HG03097 (cell line): ENCODE measurements at regions not wholly inside any gene's neighbourhood (a gene's known extent, or its start where the extent isn't known, plus 50 kb on each side); places are given as distances from the start of the nearest gene placed in this dataset.
"Not testable (repeated sequence)": the region's sequence is repeated elsewhere in the genome, so short reads cannot be mapped to it uniquely, and the experiment has no call there.

ENCODE experiments used
- ATAC-seq: cut with Tn5 transposase; IDR thresholded peaks from one replicate; pipeline ENCODE4 v1.9.1; 2021; ENCODE audit not compliant: unreplicated experiment, low FRiP score

GRCh38 chr3:190995156-190995555 lies 132.7 kb upstream of the GMNC start:
- no peak for ATAC-seq

- no peak for ATAC-seq
These were observed 128.4 kb upstream of the GMNC start for GRCh38 chr3:190990898-190991297.

- ATAC-seq = no peak
These were observed 126.7 kb upstream of the GMNC start for GRCh38 chr3:190989218-190989617.

- no peak for ATAC-seq
These were observed 125.6 kb upstream of the GMNC start for GRCh38 chr3:190988102-190988501.

- ATAC-seq = no peak
These were observed 122.2 kb upstream of the GMNC start for GRCh38 chr3:190984502-190985244.

- ATAC-seq = no peak
These were observed 121.4 kb upstream of the GMNC start for GRCh38 chr3:190983875-190984274.

GRCh38 chr3:190973771-190974170 lies 111.3 kb upstream of the GMNC start:
- ATAC-seq = no peak

- ATAC-seq = no peak
These were observed 110.4 kb upstream of the GMNC start for GRCh38 chr3:190972840-190973270.

- no peak for ATAC-seq
These were observed 109.7 kb upstream of the GMNC start for GRCh38 chr3:190972196-190972595.

- ATAC-seq = no peak
These were observed 108.1 kb upstream of the GMNC start for GRCh38 chr3:190970560-190970959.

- no peak for ATAC-seq
These were observed 106.1 kb upstream of the GMNC start for GRCh38 chr3:190968616-190969015.

GRCh38 chr3:190964931-190965330 lies 102.4 kb upstream of the GMNC start:
- ATAC-seq = not testable (repeated sequence)

- no peak for ATAC-seq
These were observed 96.6 kb upstream of the GMNC start for GRCh38 chr3:190959077-190959476.

GRCh38 chr3:190941694-190942260 lies 79.3 kb upstream of the GMNC start:
- no peak for ATAC-seq

GRCh38 chr3:190934616-190935015 lies 72.1 kb upstream of the GMNC start:
- not testable (repeated sequence) for ATAC-seq

- ATAC-seq = no peak
These were observed 64.1 kb upstream of the GMNC start for GRCh38 chr3:190926619-190927018.

- no peak for ATAC-seq
These were observed 50.2 kb upstream of the GMNC start for GRCh38 chr3:190912736-190913135.
